ENCODE measurements at regions not wholly inside any gene's neighbourhood (a gene's known extent, or its start where the extent isn't known, plus 50 kb on each side); places are given as distances from the start of the nearest gene placed in this dataset.

DNA sequence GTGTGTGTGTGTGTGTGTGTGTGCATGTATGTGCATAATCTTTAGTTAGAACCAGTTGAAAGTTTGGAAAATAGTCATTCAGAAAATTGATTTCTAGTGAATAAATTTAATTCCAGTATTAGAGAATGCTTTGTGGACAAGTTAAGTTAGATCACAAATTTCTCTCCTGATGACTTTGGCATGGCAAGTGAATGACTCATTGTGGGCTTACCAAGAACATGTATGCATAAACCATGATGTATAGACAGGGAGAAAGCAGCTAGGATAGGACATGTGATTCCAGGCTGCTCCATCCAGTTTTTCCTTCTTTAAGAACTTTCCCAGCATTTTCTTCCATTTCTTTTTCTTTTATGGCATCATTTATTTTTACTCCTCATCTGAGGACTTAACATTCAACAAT lies 85.7 kb upstream of the SGCD start:
- no peak for TF ChIP-seq GLIS3 (CRISPR knock-in tag; IDR thresholded peaks at IDR 0.05)
- no peak for TF ChIP-seq ZC3H10 (CRISPR knock-in tag; IDR thresholded peaks at IDR 0.05)
- no peak for TF ChIP-seq ZFP3 (CRISPR knock-in tag; IDR thresholded peaks at IDR 0.05)
- no peak for TF ChIP-seq ZFP30 (CRISPR knock-in tag; IDR thresholded peaks at IDR 0.05)
- no peak for TF ChIP-seq RARB (CRISPR knock-in tag; IDR thresholded peaks at IDR 0.05)
- TF ChIP-seq TCF4 (CRISPR knock-in tag; IDR thresholded peaks at IDR 0.05; ENCODE audit: borderline replicate concordance): no peak
- TF ChIP-seq, protein P1, sequence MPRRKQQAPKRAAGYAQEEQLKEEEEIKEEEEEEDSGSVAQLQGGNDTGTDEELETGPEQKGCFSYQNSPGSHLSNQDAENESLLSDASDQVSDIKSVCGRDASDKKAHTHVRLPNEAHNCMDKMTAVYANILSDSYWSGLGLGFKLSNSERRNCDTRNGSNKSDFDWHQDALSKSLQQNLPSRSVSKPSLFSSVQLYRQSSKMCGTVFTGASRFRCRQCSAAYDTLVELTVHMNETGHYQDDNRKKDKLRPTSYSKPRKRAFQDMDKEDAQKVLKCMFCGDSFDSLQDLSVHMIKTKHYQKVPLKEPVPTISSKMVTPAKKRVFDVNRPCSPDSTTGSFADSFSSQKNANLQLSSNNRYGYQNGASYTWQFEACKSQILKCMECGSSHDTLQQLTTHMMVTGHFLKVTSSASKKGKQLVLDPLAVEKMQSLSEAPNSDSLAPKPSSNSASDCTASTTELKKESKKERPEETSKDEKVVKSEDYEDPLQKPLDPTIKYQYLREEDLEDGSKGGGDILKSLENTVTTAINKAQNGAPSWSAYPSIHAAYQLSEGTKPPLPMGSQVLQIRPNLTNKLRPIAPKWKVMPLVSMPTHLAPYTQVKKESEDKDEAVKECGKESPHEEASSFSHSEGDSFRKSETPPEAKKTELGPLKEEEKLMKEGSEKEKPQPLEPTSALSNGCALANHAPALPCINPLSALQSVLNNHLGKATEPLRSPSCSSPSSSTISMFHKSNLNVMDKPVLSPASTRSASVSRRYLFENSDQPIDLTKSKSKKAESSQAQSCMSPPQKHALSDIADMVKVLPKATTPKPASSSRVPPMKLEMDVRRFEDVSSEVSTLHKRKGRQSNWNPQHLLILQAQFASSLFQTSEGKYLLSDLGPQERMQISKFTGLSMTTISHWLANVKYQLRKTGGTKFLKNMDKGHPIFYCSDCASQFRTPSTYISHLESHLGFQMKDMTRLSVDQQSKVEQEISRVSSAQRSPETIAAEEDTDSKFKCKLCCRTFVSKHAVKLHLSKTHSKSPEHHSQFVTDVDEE (CRISPR knock-in tag; IDR thresholded peaks at IDR 0.05): no peak
- TF ChIP-seq ESRRG (CRISPR knock-in tag; IDR thresholded peaks at IDR 0.05): no peak
- no peak for TF ChIP-seq PPARA (CRISPR knock-in tag; IDR thresholded peaks at IDR 0.05; ENCODE audit: borderline replicate concordance)

All from SK-N-SH treated with all-trans-retinoic acid at 6 μM for 48 hours (cell line).